ENCODE measurements at regions not wholly inside any gene's neighbourhood (a gene's known extent, or its start where the extent isn't known, plus 50 kb on each side); places are given as distances from the start of the nearest gene placed in this dataset.

DNA sequence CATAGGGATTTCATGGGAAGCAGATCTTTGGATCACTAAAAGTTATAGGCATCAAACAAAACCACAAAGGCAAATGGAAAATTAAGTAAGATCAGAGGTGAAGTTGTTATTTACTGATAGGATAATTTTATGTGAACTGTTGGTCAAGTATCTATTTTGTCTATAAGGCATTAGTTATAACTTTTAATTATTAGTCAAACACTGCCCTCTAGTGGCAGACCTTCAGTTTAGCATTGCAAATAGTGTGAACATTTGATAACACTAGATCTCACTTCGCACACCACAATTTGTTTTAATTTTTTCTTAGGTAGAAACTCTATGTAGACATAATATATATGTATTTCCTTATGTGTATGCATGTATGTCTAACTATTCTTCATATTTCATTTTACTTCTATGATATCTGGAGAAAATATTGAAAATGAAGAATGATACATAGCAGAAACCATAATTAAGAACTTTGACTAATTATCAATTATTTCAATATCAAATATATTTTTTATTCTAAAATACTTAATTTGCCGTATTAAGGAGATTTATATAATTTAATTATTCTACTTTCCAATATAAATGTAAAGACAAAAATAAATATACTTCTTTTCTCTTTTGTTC lies 214.5 kb upstream of the TACR3 start:
- no peak for TF ChIP-seq POLR2A (IDR thresholded peaks at IDR 0.05)
- TF ChIP-seq, protein P1, sequence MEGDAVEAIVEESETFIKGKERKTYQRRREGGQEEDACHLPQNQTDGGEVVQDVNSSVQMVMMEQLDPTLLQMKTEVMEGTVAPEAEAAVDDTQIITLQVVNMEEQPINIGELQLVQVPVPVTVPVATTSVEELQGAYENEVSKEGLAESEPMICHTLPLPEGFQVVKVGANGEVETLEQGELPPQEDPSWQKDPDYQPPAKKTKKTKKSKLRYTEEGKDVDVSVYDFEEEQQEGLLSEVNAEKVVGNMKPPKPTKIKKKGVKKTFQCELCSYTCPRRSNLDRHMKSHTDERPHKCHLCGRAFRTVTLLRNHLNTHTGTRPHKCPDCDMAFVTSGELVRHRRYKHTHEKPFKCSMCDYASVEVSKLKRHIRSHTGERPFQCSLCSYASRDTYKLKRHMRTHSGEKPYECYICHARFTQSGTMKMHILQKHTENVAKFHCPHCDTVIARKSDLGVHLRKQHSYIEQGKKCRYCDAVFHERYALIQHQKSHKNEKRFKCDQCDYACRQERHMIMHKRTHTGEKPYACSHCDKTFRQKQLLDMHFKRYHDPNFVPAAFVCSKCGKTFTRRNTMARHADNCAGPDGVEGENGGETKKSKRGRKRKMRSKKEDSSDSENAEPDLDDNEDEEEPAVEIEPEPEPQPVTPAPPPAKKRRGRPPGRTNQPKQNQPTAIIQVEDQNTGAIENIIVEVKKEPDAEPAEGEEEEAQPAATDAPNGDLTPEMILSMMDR (IDR thresholded peaks at IDR 0.05), result peak in 5 of 6 experiments; percentile 37 to 67 (median 66)
- WGBS, 2 donors, result 37 to 41% methylated on average over 2 of the region's 2 CpGs
- no peak overlapping the region for H3K4me3 ChIP-seq (replicated peaks in 1 of 3)
- no peak overlapping the region for H3K27ac ChIP-seq
- intact Hi-C loops (cut with DNase I), result no loop called here
- H3K9me3 ChIP-seq, result no peaks in the 10 kb centered on the region
- H3K4me1 ChIP-seq, result no peaks in the 10 kb centered on the region
- DNase-seq, result peak in 1 of 2 donors; percentile 28
- no peaks in the 10 kb centered on the region for H3K36me3 ChIP-seq
- no peaks in the 10 kb centered on the region for H3K27me3 ChIP-seq

GRCh38 chr4:103928370-103928769 lies 208.6 kb upstream of the TACR3 start:
- no peak overlapping the region for H3K4me3 ChIP-seq (replicated peaks in 1 of 3)
- WGBS, 2 donors, result 76 to 84% methylated on average over 2 of the region's 2 CpGs

GRCh38 chr4:103923551-103923950 lies 203.8 kb upstream of the TACR3 start:
- DNase-seq, result no peak
- H3K36me3 ChIP-seq, result no peaks in the 10 kb centered on the region
- intact Hi-C loops (cut with DNase I), result no loop called here
- TF ChIP-seq, protein P1 (IDR thresholded peaks at IDR 0.05), result no peak
- TF ChIP-seq POLR2A (IDR thresholded peaks at IDR 0.05), result no peak
- H3K4me1 ChIP-seq, result no peaks in the 10 kb centered on the region
- 79 to 87% methylated on average over 2 of the region's 2 CpGs for WGBS, 2 donors
- no peak overlapping the region for H3K4me3 ChIP-seq (replicated peaks in 1 of 3)
- no peaks in the 10 kb centered on the region for H3K9me3 ChIP-seq
- no peaks in the 10 kb centered on the region for H3K27me3 ChIP-seq
- no peak overlapping the region for H3K27ac ChIP-seq

More at GRCh38 chr4:103928370-103928769, 208.6 kb upstream of the TACR3 start:
- Histone ChIP-seq H3K4me1 (no peaks in the 10 kb centered on the region), H3K9me3 (no peaks in the 10 kb centered on the region), H3K27ac (no peak overlapping the region), H3K27me3 (no peaks in the 10 kb centered on the region), H3K36me3 (no peaks in the 10 kb centered on the region)
- no peak for DNase-seq
- intact Hi-C loops (cut with DNase I), result no loop called here
- TF ChIP-seq, protein P1 (IDR thresholded peaks at IDR 0.05), result no peak
- no peak for TF ChIP-seq POLR2A (IDR thresholded peaks at IDR 0.05)

GRCh38 chr4:103918214-103918613 lies 198.4 kb upstream of the TACR3 start:
- TF ChIP-seq POLR2A (IDR thresholded peaks at IDR 0.05), result no peak
- TF ChIP-seq, protein P1 (IDR thresholded peaks at IDR 0.05), result no peak
- Histone ChIP-seq H3K27ac (no peak overlapping the region), H3K4me1 (no peaks in the 10 kb centered on the region), H3K27me3 (no peaks in the 10 kb centered on the region), H3K9me3 (no peaks in the 10 kb centered on the region), H3K36me3 (no peaks in the 10 kb centered on the region), H3K4me3 (replicated peaks in 1 of 3) (no peak overlapping the region)
- intact Hi-C loops (cut with DNase I), result no loop called here
- WGBS, 2 donors, result 91 to 92% methylated on average over 1 of the region's 1 CpG
- DNase-seq, result no peak

DNA sequence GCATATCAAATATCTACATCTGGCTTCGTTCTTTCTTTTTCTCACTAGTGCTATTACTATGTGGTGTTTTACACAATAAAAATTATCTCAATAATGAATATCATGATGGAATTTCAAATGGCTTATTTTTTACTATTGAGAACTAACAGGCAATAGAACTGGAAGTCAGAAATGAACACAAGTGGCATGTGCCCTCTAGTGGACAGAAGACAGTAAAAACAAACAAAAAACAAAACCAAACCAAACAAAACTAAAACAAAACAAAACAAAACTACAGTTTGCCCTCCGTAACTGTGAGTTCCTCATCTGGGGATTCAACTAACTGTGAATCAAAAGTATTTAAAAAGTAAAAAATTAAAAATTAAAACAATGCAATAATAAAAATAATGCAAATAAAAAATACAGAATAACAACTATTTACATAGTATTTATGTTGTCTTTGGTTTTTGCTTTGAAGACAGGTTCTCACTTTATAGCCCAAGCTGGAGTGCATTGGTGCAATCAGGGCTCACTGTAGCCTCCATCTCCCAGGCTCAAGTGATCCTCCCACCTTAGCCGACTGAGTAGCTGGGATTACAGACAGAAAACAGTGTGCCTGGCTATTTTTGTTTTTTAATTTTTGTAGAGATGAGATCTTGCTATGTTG lies 195.6 kb upstream of the TACR3 start:
- no peaks in the 10 kb centered on the region for H3K27me3 ChIP-seq
- no peak overlapping the region for H3K27ac ChIP-seq
- WGBS, 2 donors, result 27 to 43% methylated on average over 3 of the region's 3 CpGs
- TF ChIP-seq POLR2A (IDR thresholded peaks at IDR 0.05), result no peak
- TF ChIP-seq, protein P1 (IDR thresholded peaks at IDR 0.05), result peak in 4 of 6 experiments; percentile 22 to 60 (median 44)
- no peaks in the 10 kb centered on the region for H3K36me3 ChIP-seq
- no peaks in the 10 kb centered on the region for H3K9me3 ChIP-seq
- intact Hi-C loops (cut with DNase I), result no loop called here
- DNase-seq, result no peak
- H3K4me1 ChIP-seq, result no peaks in the 10 kb centered on the region
- no peak overlapping the region for H3K4me3 ChIP-seq (replicated peaks in 1 of 3)
